ENCODE measurements at regions not wholly inside any gene's neighbourhood (a gene's known extent, or its start where the extent isn't known, plus 50 kb on each side); places are given as distances from the start of the nearest gene placed in this dataset.

GRCh38 chr14:62138593-62138992 is 376.4 kb downstream of the SNAPC1 start:
- intact Hi-C loops (cut with DNase I): no loop called here
- TF ChIP-seq CTCF (IDR thresholded peaks at IDR 0.05): no peak
- Histone ChIP-seq H3K9ac (ENCODE audit: low read depth in 2 of 2, low read length in 2 of 2) (no peak overlapping the region), H3K27ac (no peak overlapping the region), H3K9me3 (no peaks in the 10 kb centered on the region), H3K27me3 (no peaks in the 10 kb centered on the region), H3K36me3 (no peaks in the 10 kb centered on the region), H3K4me3 (no peak overlapping the region), H3K4me1 (no peaks in the 10 kb centered on the region)
- DNase-seq: no peak

- H3K27me3 ChIP-seq: no peaks in the 10 kb centered on the region
- H3K9ac ChIP-seq (ENCODE audit: low read depth in 2 of 2, low read length in 2 of 2): no peak overlapping the region
- H3K4me3 ChIP-seq: no peak overlapping the region
- H3K4me1 ChIP-seq: no peaks in the 10 kb centered on the region
- intact Hi-C loops (cut with DNase I): no loop called here
- DNase-seq: no peak
- no peaks in the 10 kb centered on the region for H3K9me3 ChIP-seq
- H3K27ac ChIP-seq: no peak overlapping the region
- H3K36me3 ChIP-seq: no peaks in the 10 kb centered on the region
- TF ChIP-seq CTCF (IDR thresholded peaks at IDR 0.05): no peak
Observed at GRCh38 chr14:62141139-62141538, 378.9 kb downstream of the SNAPC1 start.

GRCh38 chr14:62143245-62143644 is 381.0 kb downstream of the SNAPC1 start:
- no peak for DNase-seq
- Histone ChIP-seq H3K27me3 (no peaks in the 10 kb centered on the region), H3K36me3 (no peaks in the 10 kb centered on the region), H3K4me3 (no peak overlapping the region), H3K4me1 (no peaks in the 10 kb centered on the region), H3K27ac (no peak overlapping the region), H3K9ac (ENCODE audit: low read depth in 2 of 2, low read length in 2 of 2) (no peak overlapping the region), H3K9me3 (no peaks in the 10 kb centered on the region)
- TF ChIP-seq CTCF (IDR thresholded peaks at IDR 0.05): no peak
- intact Hi-C loops (cut with DNase I): no loop called here

- Histone ChIP-seq H3K4me3 (no peak overlapping the region), H3K36me3 (no peaks in the 10 kb centered on the region), H3K27ac (no peak overlapping the region), H3K9ac (ENCODE audit: low read depth in 2 of 2, low read length in 2 of 2) (no peak overlapping the region), H3K4me1 (no peaks in the 10 kb centered on the region), H3K27me3 (no peaks in the 10 kb centered on the region), H3K9me3 (no peaks in the 10 kb centered on the region)
- TF ChIP-seq CTCF (IDR thresholded peaks at IDR 0.05): no peak
- DNase-seq: no peak
- intact Hi-C loops (cut with DNase I): no loop called here
Observed at GRCh38 chr14:62144863-62145262, 382.6 kb downstream of the SNAPC1 start.

- TF ChIP-seq CTCF (IDR thresholded peaks at IDR 0.05): no peak
- H3K9me3 ChIP-seq: no peaks in the 10 kb centered on the region
Observed at GRCh38 chr14:62146030-62146429, 383.8 kb downstream of the SNAPC1 start.

GRCh38 chr14:62156052-62156451 is 393.8 kb downstream of the SNAPC1 start:
- H3K4me3 ChIP-seq: no peak overlapping the region

More at GRCh38 chr14:62146030-62146429, 383.8 kb downstream of the SNAPC1 start:
- Histone ChIP-seq H3K36me3 (no peaks in the 10 kb centered on the region), H3K4me1 (no peaks in the 10 kb centered on the region), H3K9ac (ENCODE audit: low read depth in 2 of 2, low read length in 2 of 2) (no peak overlapping the region), H3K27ac (no peak overlapping the region), H3K27me3 (no peaks in the 10 kb centered on the region), H3K4me3 (no peak overlapping the region)
- intact Hi-C loops (cut with DNase I): no loop called here
- no peak for DNase-seq

More at GRCh38 chr14:62156052-62156451, 393.8 kb downstream of the SNAPC1 start:
- TF ChIP-seq CTCF (IDR thresholded peaks at IDR 0.05): no peak
- H3K36me3 ChIP-seq: no peaks in the 10 kb centered on the region
- H3K4me1 ChIP-seq: no peaks in the 10 kb centered on the region
- no peak overlapping the region for H3K27ac ChIP-seq
- H3K9ac ChIP-seq (ENCODE audit: low read depth in 2 of 2, low read length in 2 of 2): no peak overlapping the region
- H3K27me3 ChIP-seq: no peaks in the 10 kb centered on the region
- no peaks in the 10 kb centered on the region for H3K9me3 ChIP-seq
- intact Hi-C loops (cut with DNase I): no loop called here
- no peak for DNase-seq
